ENCODE measurements at regions not wholly inside any gene's neighbourhood (a gene's known extent, or its start where the extent isn't known, plus 50 kb on each side); places are given as distances from the start of the nearest gene placed in this dataset.

- WGBS, 2 donors = 77 to 82% methylated on average over 1 of the region's 1 CpG
- TF ChIP-seq CTCF (IDR thresholded peaks at IDR 0.05) = no peak
- no peak for TF ChIP-seq POLR2A (IDR thresholded peaks at IDR 0.05)
- intact Hi-C loops (cut with DNase I; ENCODE audit: low total_unique reads) = no loop called here
These were observed 105.4 kb upstream of the BANK1 start for GRCh38 chr4:101685126-101685525.

DNA sequence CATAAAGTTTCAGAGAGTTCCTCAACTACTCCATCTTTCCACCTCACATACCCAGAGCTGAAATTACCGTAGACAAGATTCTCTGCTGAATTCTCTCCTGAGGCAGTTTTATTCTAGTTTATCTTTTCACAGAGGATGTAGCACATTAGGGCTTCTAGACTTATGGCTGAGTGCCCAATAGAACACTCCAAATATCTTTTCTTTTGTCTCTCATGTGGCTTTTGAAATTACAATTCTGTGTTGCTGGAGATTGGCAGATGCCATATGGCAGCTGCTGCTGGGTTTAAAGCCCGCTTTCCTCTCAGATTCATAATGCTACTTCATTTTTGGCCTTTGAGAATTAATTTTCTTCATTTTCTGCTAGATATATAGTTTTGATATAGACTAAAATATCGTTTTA lies 107.6 kb upstream of the BANK1 start:
- Histone ChIP-seq H3K27me3 (no peaks in the 10 kb centered on the region), H3K36me3 (ENCODE audit: low read depth, missing control alignments) (no peaks in the 10 kb centered on the region), H3K4me3 (no peak overlapping the region), H3K27ac (no peak overlapping the region), H3K9me3 (no peaks in the 10 kb centered on the region), H3K4me1 (no peaks in the 10 kb centered on the region)
- no peak for TF ChIP-seq CTCF (IDR thresholded peaks at IDR 0.05)
- no peak for TF ChIP-seq POLR2A (IDR thresholded peaks at IDR 0.05)
- WGBS, 2 donors = 79 to 80% methylated on average over 3 of the region's 3 CpGs
- no peak for DNase-seq
- intact Hi-C loops (cut with DNase I; ENCODE audit: low total_unique reads) = no loop called here

More at GRCh38 chr4:101685126-101685525, 105.4 kb upstream of the BANK1 start:
- Histone ChIP-seq H3K4me1 (no peaks in the 10 kb centered on the region), H3K36me3 (ENCODE audit: low read depth, missing control alignments) (no peaks in the 10 kb centered on the region), H3K9me3 (no peaks in the 10 kb centered on the region), H3K4me3 (no peak overlapping the region), H3K27me3 (no peaks in the 10 kb centered on the region), H3K27ac (no peak overlapping the region)
- DNase-seq = no peak

DNA sequence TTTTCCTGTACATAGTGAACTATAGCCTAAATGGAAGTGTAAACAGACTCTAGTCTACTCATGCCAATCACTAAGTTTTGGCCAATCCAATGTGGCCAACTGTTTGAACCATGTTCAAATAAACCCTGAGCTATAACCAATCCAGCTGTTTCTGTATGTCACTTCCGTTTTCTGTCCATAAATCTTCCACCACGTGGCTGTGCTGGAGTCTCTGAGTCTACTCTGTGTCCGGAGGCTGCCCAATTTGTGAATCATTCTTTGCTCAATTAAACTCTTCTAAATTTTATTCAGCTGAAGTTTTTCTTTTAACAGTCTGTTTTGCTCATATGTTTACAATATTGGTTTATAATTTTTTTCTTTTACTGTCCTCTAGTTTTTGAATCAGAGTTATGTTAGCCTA lies 112.3 kb upstream of the BANK1 start:
- no peaks in the 10 kb centered on the region for H3K27me3 ChIP-seq
- intact Hi-C loops (cut with DNase I; ENCODE audit: low total_unique reads) = no loop called here
- TF ChIP-seq CTCF (IDR thresholded peaks at IDR 0.05) (no peak), POLR2A (IDR thresholded peaks at IDR 0.05) (no peak)
- no peak for DNase-seq
- no peaks in the 10 kb centered on the region for H3K36me3 ChIP-seq (ENCODE audit: low read depth, missing control alignments)
- H3K27ac ChIP-seq = no peak overlapping the region
- no peaks in the 10 kb centered on the region for H3K4me1 ChIP-seq
- 44% methylated on average over 3 of the region's 3 CpGs for WGBS, 2 donors
- no peak overlapping the region for H3K4me3 ChIP-seq
- no peaks in the 10 kb centered on the region for H3K9me3 ChIP-seq

DNA sequence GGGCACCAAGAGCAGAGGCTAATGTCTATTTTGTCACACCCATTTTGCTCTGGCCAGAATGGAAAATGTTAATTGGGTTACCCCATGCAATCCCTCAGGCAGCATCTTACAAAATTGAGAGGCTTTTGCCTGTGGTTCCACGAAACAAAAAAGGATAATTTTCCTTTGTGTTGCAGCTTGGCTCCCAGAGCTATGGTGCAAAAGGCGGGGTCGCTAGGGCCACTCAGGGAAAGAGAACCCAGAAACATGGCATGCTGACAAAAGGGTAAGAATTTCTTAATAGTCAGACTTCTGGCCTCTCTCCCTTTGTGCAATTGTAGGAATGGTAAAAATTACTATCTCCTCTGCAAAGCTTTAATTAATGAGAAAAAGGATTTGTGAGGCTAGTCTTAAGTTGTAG lies 119.6 kb upstream of the BANK1 start:
- no peaks in the 10 kb centered on the region for H3K27me3 ChIP-seq
- H3K4me3 ChIP-seq = no peak overlapping the region
- no peaks in the 10 kb centered on the region for H3K36me3 ChIP-seq (ENCODE audit: low read depth, missing control alignments)
- WGBS, 2 donors = 60 to 82% methylated on average over 3 of the region's 3 CpGs
- H3K4me1 ChIP-seq = no peaks in the 10 kb centered on the region
- peak overlapping the region in 1 of 2 donors; percentile 18 for H3K27ac ChIP-seq
- intact Hi-C loops (cut with DNase I; ENCODE audit: low total_unique reads) = no loop called here
- no peak for TF ChIP-seq POLR2A (IDR thresholded peaks at IDR 0.05)
- TF ChIP-seq CTCF (IDR thresholded peaks at IDR 0.05) = no peak
- H3K9me3 ChIP-seq = no peaks in the 10 kb centered on the region
- no peak for DNase-seq

GRCh38 chr4:101670370-101670769 lies 120.2 kb upstream of the BANK1 start:
- H3K27me3 ChIP-seq = no peaks in the 10 kb centered on the region
- intact Hi-C loops (cut with DNase I; ENCODE audit: low total_unique reads) = no loop called here
- peak overlapping the region in 1 of 2 donors; percentile 28 for H3K27ac ChIP-seq
- WGBS, 2 donors = 77 to 86% methylated on average over 4 of the region's 4 CpGs
- no peak for DNase-seq
- H3K36me3 ChIP-seq (ENCODE audit: low read depth, missing control alignments) = no peaks in the 10 kb centered on the region
- no peaks in the 10 kb centered on the region for H3K4me1 ChIP-seq
- TF ChIP-seq CTCF (IDR thresholded peaks at IDR 0.05) = no peak
- no peak for TF ChIP-seq POLR2A (IDR thresholded peaks at IDR 0.05)
- H3K9me3 ChIP-seq = no peaks in the 10 kb centered on the region
- H3K4me3 ChIP-seq = no peak overlapping the region

Data from testis (tissue), 2 donors.